ENCODE measurements at regions not wholly inside any gene's neighbourhood (a gene's known extent, or its start where the extent isn't known, plus 50 kb on each side); places are given as distances from the start of the nearest gene placed in this dataset.

DNA sequence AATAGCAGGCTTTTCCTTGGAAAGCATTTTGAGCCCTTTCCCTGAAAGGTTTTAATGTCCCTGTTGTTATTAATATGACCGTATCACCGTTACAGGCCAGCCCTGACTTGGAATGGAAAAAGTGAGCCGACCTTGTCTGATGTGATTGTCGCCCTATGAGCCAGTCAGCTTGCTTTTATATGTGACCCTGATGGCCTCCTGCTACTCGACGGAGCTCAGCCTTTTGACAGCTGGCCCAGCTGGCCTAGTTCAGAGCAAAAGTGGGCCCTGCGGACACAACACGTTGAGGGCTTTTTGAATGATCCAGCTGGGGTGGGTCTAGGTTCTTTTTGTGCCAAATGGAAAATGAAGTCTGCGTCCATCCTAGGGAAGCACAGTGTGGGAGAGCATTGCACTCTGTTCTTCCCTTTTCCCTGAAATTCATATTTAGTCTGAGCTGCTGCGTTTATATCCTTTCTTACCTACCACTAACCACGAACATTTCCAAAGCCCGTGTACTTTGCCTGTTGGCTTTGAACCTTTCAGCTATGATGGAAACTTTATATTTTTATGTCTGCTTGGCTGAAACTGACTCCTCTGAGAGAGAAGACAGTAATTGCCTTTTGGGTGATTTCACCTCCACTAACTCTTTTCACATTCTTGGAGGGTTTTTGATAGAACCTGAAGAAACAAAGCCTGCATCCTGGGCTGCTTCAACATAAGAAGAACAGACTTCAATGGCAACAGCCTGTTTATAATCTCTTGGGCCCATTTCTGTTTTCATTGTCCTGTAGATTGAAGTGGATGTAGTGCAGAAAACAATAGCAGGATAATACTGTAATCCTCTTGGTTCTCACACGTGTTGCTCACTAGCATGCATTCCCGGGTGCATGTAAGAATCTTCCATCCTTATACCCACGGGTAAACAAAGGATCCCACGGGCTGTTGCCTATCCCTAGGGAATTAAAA, 121.8 kb upstream of the HDGFL1 start:
- Histone ChIP-seq H3K4me3 (ENCODE audit: low read depth, low read length) (no peak overlapping the region), H3K27me3 (ENCODE audit: control insufficient read depth, insufficient read depth, low read length) (no peaks in the 10 kb centered on the region), H3K36me3 (ENCODE audit: control insufficient read depth, insufficient read depth, low read length) (no peaks in the 10 kb centered on the region)
- TF ChIP-seq, protein P1, sequence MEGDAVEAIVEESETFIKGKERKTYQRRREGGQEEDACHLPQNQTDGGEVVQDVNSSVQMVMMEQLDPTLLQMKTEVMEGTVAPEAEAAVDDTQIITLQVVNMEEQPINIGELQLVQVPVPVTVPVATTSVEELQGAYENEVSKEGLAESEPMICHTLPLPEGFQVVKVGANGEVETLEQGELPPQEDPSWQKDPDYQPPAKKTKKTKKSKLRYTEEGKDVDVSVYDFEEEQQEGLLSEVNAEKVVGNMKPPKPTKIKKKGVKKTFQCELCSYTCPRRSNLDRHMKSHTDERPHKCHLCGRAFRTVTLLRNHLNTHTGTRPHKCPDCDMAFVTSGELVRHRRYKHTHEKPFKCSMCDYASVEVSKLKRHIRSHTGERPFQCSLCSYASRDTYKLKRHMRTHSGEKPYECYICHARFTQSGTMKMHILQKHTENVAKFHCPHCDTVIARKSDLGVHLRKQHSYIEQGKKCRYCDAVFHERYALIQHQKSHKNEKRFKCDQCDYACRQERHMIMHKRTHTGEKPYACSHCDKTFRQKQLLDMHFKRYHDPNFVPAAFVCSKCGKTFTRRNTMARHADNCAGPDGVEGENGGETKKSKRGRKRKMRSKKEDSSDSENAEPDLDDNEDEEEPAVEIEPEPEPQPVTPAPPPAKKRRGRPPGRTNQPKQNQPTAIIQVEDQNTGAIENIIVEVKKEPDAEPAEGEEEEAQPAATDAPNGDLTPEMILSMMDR (IDR thresholded peaks at IDR 0.05; ENCODE audit: insufficient read depth, low read length, severe bottlenecking), result no peak
- FAIRE-seq (no peak), DNase-seq (ENCODE audit: low read depth) (no peak)

DNA sequence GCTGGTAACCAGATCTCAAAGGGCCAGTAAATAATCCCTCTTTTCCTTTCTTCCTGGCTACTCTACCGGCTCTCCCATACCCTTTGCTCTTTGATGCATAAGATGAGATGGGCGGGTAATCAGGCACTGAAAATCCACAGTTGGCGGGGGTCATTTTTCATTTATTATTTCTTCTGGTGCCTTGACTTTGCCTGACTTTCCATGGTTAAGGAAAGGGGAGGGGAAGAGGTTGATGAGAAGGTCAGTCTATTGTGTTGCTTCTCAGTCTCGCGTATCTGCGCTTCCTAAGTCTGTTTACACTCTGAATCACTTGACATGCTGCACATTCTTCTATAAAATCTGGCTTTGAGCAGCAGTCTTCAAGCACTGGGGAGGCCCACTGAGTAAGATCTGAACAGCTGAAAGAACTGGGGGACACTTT, 121.1 kb upstream of the HDGFL1 start:
- no peaks in the 10 kb centered on the region for H3K36me3 ChIP-seq (ENCODE audit: control insufficient read depth, insufficient read depth, low read length)
- DNase-seq (ENCODE audit: low read depth) (peak; percentile 76), FAIRE-seq (no peak)
- TF ChIP-seq, protein P1 (IDR thresholded peaks at IDR 0.05; ENCODE audit: insufficient read depth, low read length, severe bottlenecking), result no peak
- H3K27me3 ChIP-seq (ENCODE audit: control insufficient read depth, insufficient read depth, low read length), result no peaks in the 10 kb centered on the region
- no peak overlapping the region for H3K4me3 ChIP-seq (ENCODE audit: low read depth, low read length)

DNA sequence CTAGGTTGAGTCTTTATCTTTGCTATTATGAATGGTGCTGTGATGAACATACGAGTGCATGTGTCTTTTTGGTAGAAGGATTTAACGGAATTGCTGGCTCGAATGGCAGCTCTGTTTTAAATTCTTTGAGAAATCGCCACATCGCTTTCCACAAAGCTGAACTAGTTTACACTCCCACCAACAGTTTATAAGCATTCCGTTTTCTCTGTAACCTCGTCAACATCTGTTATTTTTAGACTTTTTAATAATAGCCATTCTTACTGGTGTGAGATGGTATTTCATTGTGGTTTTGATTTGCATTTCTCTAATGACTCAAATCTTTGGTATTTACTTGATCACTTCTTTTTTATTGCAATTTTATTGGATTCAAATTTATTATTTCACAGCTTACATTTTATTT, 117.4 kb upstream of the HDGFL1 start:
- TF ChIP-seq, protein P1 (IDR thresholded peaks at IDR 0.05; ENCODE audit: insufficient read depth, low read length, severe bottlenecking), result no peak
- Histone ChIP-seq H3K36me3 (ENCODE audit: control insufficient read depth, insufficient read depth, low read length) (no peaks in the 10 kb centered on the region), H3K4me3 (ENCODE audit: low read depth, low read length) (no peak overlapping the region), H3K27me3 (ENCODE audit: control insufficient read depth, insufficient read depth, low read length) (no peaks in the 10 kb centered on the region)
- FAIRE-seq (no peak), DNase-seq (ENCODE audit: low read depth) (no peak)

DNA sequence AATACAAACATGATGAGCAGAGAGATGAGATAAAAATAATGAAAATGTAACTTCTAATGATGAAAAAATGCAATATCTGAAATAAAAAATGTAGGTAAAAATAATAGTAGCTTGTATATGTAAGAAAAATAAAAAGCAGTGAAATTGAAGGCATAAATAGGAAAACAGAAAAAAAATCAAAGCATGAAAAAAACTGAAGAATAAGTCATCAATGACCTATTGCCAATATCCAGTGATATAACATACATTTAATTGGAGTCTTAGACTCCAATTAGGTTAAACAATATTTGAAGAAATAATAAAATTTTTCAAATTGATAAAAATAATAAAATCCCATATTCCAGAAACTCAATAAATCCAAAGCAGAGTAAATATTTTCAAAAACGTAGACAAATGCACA, 114.0 kb upstream of the HDGFL1 start:
- Histone ChIP-seq H3K27me3 (ENCODE audit: control insufficient read depth, insufficient read depth, low read length) (no peaks in the 10 kb centered on the region), H3K36me3 (ENCODE audit: control insufficient read depth, insufficient read depth, low read length) (no peaks in the 10 kb centered on the region), H3K4me3 (ENCODE audit: low read depth, low read length) (no peak overlapping the region)
- TF ChIP-seq, protein P1 (IDR thresholded peaks at IDR 0.05; ENCODE audit: insufficient read depth, low read length, severe bottlenecking), result no peak
- DNase-seq (ENCODE audit: low read depth), result no peak
- no peak for FAIRE-seq

DNA sequence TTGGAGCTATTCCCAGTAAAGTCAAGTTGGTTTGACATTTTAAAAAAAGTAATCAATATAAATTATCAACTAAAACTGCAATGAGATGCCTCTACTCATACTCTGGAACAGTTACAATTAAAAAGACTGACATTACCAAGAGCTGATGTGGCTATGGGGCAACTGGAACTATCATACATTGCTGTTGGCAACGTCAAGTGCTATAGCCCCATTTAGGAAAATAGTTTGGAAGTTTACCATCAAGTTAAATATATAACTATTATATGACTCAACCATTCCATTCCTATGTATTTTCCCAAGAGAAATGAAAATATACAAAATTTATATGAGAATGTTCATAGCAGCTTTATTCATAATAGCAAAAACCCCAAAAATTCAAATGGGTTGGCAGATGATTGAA, 111.4 kb upstream of the HDGFL1 start:
- Histone ChIP-seq H3K36me3 (ENCODE audit: control insufficient read depth, insufficient read depth, low read length) (no peaks in the 10 kb centered on the region), H3K4me3 (ENCODE audit: low read depth, low read length) (no peak overlapping the region), H3K27me3 (ENCODE audit: control insufficient read depth, insufficient read depth, low read length) (no peaks in the 10 kb centered on the region)
- FAIRE-seq, result no peak
- TF ChIP-seq, protein P1 (IDR thresholded peaks at IDR 0.05; ENCODE audit: insufficient read depth, low read length, severe bottlenecking), result no peak
- no peak for DNase-seq (ENCODE audit: low read depth)
